ENCODE measurements at regions not wholly inside any gene's neighbourhood (a gene's known extent, or its start where the extent isn't known, plus 50 kb on each side); places are given as distances from the start of the nearest gene placed in this dataset.
A peak's percentile ranks its signal among the peaks of the same experiment; 100 is the strongest.

DNA sequence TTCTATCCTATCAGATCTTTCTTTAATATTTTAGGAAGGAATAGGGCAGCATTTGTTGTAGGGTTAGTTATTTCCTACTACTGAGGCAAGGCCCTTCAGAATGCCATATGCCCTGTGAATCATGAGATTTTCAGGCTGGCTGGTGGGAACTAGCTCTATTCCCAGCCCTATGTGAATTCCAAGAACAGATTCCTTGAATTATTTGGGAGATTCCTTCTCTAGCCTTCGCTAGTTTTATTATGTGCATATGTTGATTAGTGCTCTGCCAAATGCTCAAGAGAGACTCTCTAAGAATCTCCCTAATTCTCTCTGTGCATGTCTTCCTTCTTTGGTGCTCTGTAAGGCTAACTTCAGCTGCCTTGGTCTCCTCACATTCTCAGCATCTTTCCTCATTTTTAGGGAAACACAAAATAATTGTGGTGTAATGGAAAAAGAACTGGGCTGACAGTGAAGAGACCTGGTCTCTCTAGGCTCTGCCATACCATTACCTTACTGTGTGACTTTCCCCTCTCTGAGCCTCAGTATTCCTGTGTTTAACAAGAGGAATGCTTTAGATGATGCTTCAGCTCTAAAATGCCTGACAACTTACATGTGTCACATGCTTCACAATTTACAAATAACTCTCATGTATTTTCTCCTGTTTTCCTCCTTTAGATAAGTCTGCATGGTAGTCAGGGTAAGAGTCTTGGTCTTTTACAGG is 79.7 kb downstream of the VMA21 start:
- no peak overlapping the region for H3K4me3 ChIP-seq (ENCODE audit: low read depth, low read length)
- DNase-seq (ENCODE audit: low read depth), result no peak
- TF ChIP-seq, protein P1, sequence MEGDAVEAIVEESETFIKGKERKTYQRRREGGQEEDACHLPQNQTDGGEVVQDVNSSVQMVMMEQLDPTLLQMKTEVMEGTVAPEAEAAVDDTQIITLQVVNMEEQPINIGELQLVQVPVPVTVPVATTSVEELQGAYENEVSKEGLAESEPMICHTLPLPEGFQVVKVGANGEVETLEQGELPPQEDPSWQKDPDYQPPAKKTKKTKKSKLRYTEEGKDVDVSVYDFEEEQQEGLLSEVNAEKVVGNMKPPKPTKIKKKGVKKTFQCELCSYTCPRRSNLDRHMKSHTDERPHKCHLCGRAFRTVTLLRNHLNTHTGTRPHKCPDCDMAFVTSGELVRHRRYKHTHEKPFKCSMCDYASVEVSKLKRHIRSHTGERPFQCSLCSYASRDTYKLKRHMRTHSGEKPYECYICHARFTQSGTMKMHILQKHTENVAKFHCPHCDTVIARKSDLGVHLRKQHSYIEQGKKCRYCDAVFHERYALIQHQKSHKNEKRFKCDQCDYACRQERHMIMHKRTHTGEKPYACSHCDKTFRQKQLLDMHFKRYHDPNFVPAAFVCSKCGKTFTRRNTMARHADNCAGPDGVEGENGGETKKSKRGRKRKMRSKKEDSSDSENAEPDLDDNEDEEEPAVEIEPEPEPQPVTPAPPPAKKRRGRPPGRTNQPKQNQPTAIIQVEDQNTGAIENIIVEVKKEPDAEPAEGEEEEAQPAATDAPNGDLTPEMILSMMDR (IDR thresholded peaks at IDR 0.05; ENCODE audit: low read depth, low read length, missing control alignments), result no peak

DNA sequence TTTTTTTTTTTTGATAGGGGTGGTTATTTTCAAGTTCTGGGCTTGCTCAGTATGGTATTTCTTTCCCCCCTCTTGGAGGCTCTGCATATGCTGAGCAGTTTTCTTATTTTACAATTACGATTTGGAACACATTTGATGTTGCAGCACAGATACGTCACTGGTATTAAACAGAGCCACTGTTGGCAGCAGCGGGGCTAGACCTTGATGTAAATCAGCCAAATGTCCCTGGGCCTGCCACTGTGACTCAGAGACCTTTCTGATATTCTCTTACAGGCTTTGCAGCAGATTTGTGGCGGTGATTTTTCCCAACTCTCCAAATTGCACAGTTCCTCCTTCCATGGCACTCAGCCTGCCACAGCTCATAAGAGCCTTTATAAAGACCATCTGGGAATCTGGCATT is 81.1 kb downstream of the VMA21 start:
- TF ChIP-seq, protein P1 (IDR thresholded peaks at IDR 0.05; ENCODE audit: low read depth, low read length, missing control alignments), result no peak
- no peak overlapping the region for H3K4me3 ChIP-seq (ENCODE audit: low read depth, low read length)
- no peak for DNase-seq (ENCODE audit: low read depth)

DNA sequence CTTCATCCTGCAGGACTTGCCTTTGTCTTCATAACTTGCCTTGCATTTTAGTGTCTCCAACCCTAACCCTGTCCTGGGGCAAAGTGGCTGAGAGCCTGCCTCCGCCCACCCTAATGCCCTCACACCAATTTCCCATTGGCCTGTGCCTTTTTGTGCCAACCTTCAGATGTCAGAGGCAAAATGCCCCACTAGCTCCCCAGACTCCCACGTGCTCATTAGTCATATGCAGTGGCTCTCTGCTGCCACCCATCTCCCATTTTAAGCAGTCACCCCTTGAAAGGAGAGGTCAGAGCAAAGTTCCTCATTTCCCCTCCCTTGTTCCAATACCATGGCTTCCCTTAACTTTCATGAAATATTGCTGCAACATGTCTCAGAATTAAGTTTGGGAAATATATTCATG is 74.8 kb upstream of the PASD1 start:
- TF ChIP-seq, protein P1 (IDR thresholded peaks at IDR 0.05; ENCODE audit: low read depth, low read length, missing control alignments), result peak; percentile 51
- no peak for DNase-seq (ENCODE audit: low read depth)
- no peak overlapping the region for H3K4me3 ChIP-seq (ENCODE audit: low read depth, low read length)

DNA sequence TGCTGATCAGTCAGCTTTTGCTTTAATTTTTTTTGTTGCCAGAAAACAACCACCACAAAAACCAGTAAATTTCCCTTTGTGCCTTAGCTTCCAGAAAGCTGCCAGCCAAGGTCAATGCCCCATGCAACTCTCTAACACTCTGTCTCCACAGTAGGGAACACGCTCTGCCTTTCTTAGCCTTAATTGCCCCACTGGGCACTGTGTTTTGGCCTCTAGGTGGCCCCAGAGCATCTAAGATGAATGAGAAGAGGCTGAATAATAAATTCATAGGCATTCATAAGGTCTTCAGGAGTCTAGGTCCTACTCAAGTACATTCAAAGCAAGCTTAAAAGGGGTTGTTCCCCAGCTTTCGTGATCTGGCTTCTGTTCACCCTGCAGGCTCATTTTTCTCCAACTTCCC is 57.7 kb upstream of the PASD1 start:
- no peak for DNase-seq (ENCODE audit: low read depth)
- TF ChIP-seq, protein P1 (IDR thresholded peaks at IDR 0.05; ENCODE audit: low read depth, low read length, missing control alignments), result peak; percentile 39
- H3K4me3 ChIP-seq (ENCODE audit: low read depth, low read length), result no peak overlapping the region

DNA sequence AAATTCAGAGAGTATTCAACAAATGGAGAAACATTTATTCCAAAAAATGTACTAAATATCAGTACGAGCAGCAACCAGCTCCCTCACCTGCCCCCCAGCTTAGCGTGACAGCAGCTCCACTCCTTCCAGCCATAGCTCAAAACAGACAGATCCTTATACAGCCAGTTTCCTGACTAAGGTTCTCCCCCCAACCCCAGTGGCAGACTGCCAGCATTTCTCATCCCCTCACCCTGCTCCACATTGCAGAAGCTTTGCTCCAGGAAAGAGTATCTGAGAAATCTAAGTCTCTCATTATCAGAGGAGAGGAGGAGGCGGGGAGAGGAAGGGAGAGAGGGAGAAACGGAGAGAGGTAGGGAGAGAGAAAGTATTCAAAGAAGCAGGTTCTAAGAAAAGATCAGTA is 53.3 kb upstream of the PASD1 start:
- H3K4me3 ChIP-seq (ENCODE audit: low read depth, low read length), result no peak overlapping the region
- TF ChIP-seq, protein P1 (IDR thresholded peaks at IDR 0.05; ENCODE audit: low read depth, low read length, missing control alignments), result no peak
- no peak for DNase-seq (ENCODE audit: low read depth)

DNA sequence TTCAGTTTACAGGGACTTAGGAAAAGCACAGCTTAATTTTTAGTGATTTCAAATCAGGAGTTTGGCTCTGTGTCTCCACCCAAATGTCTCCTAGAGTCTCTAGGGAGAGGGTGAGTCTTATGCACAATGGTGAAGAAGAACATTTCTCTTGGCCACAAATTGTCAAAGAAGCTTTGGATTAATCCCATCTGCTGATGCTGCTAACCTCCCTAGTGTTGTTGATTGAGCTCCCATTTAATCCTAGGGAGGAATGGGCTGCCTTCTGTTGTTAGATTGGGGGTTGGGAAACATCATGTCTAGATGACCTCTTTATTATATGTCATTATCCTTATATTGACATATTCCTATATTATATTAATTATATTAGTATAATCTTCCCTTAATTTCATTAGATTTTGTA is 50.0 kb upstream of the PASD1 start:
- no peak for DNase-seq (ENCODE audit: low read depth)
- TF ChIP-seq, protein P1 (IDR thresholded peaks at IDR 0.05; ENCODE audit: low read depth, low read length, missing control alignments), result no peak
- no peak overlapping the region for H3K4me3 ChIP-seq (ENCODE audit: low read depth, low read length)

Measured in GM12864 (cell line).